ENCODE measurements at regions not wholly inside any gene's neighbourhood (a gene's known extent, or its start where the extent isn't known, plus 50 kb on each side); places are given as distances from the start of the nearest gene placed in this dataset.

GRCh38 chr15:70337277-70338186 lies 239.8 kb upstream of the TLE3 start:
- TF ChIP-seq CTCF (IDR thresholded peaks at IDR 0.05) (no peak), POLR2A (IDR thresholded peaks at IDR 0.05) (no peak)
